LNCaP clone FGC (cell line): ENCODE measurements at regions not wholly inside any gene's neighbourhood (a gene's known extent, or its start where the extent isn't known, plus 50 kb on each side); places are given as distances from the start of the nearest gene placed in this dataset.

Experiments
- DNase-seq: peaks from one replicate; pipeline ENCODE4 v3.0.0-alpha.2; 2011; ENCODE audit warnings: low read depth
- H3K4me3 ChIP-seq: 2 replicates; pipeline ENCODE4 v1.5.1; 2011; ENCODE audit warnings: mild to moderate bottlenecking, low read depth, low read length, control low read depth
- TF ChIP-seq, protein P1 (sequence below): IDR thresholded peaks from 2 replicates; pipeline ENCODE4 v1.5.1; 2012; ENCODE audit warnings: mild to moderate bottlenecking; ENCODE audit not compliant: control insufficient read depth, insufficient read depth; ENCODE audit errors: extremely low read depth

DNA sequence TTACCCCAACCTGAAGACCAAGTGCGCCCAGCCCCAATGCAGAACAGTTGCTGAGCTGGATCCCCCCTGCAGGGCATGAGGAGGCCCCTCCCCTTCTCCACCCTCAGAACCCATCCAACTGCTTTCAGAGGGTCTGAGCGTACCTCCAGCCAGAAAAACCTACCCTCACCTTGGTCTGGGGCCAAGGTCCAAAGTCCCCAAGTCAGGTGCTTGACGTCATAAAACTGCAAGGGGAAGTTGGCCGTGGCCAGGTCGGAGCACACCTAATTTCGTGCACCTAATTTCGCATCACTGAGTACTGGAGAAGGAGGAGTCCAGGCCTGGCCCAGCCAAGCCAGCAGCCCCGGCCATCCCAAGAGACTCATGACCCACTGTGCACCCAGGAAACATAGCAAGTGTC, 289.8 kb downstream of the CTTN start:
- TF ChIP-seq, protein P1, sequence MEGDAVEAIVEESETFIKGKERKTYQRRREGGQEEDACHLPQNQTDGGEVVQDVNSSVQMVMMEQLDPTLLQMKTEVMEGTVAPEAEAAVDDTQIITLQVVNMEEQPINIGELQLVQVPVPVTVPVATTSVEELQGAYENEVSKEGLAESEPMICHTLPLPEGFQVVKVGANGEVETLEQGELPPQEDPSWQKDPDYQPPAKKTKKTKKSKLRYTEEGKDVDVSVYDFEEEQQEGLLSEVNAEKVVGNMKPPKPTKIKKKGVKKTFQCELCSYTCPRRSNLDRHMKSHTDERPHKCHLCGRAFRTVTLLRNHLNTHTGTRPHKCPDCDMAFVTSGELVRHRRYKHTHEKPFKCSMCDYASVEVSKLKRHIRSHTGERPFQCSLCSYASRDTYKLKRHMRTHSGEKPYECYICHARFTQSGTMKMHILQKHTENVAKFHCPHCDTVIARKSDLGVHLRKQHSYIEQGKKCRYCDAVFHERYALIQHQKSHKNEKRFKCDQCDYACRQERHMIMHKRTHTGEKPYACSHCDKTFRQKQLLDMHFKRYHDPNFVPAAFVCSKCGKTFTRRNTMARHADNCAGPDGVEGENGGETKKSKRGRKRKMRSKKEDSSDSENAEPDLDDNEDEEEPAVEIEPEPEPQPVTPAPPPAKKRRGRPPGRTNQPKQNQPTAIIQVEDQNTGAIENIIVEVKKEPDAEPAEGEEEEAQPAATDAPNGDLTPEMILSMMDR, result no peak
- H3K4me3 ChIP-seq, result no peak overlapping the region
- DNase-seq, result no peak

DNA sequence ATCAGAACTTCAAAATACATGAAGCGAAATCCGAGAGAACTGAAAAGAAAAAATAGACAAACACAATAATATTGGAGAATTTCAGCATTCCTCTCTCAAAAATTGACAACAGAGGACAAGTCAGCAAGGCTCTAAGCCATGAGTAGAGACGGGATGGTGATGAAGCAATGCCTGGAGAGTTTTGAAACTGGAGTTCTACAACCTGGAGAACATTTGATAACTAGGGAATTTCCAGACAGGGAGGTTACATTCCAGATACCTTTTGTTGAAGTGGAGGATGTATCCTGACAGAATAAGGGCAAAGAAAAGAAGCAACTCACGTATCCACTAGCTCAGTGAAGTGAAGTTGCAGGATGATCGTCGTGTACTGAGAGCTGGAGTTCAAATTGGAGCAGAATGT, 291.4 kb downstream of the CTTN start:
- TF ChIP-seq, protein P1, result no peak
- DNase-seq, result no peak
- H3K4me3 ChIP-seq, result no peak overlapping the region

DNA sequence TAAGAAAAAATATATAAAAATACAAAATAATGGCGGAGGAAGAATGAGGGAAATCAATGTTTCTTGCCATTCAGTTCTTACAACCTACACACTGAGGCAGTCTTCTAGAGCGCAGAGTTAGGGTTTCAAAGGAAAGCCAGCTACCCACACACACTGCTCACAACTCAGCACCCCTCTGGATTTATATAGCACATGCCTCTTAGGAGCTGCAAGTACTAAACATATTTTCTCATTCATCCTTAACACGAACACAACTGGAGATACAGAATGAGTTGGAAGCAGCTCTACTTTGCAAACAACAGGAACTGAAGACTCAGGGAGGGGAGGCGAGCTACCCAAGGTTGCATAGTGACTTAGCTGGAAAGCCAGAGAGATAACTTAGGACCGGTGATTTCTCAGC, 293.8 kb downstream of the CTTN start:
- DNase-seq, result no peak
- TF ChIP-seq, protein P1, result no peak
- no peak overlapping the region for H3K4me3 ChIP-seq

DNA sequence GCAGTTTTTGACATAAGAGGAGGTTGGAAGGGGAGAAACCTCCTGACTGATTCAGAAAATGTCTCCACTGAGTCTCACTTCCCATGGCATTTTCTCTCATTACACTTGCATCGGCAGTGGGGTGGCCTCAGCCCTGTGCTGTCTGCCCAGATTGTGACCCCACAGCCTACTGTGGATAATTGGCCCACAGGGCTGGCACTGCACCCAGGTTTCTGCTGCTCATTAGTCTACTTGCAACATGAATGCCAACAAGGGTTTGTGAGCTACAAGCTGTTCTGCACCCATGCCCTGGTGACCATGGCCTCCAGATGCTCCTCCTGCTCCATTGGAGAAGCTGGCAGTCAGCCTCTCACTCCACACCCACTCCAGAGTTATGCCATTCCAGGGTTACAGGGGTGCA, 296.0 kb downstream of the CTTN start:
- DNase-seq, result no peak
- TF ChIP-seq, protein P1, result no peak
- no peak overlapping the region for H3K4me3 ChIP-seq

DNA sequence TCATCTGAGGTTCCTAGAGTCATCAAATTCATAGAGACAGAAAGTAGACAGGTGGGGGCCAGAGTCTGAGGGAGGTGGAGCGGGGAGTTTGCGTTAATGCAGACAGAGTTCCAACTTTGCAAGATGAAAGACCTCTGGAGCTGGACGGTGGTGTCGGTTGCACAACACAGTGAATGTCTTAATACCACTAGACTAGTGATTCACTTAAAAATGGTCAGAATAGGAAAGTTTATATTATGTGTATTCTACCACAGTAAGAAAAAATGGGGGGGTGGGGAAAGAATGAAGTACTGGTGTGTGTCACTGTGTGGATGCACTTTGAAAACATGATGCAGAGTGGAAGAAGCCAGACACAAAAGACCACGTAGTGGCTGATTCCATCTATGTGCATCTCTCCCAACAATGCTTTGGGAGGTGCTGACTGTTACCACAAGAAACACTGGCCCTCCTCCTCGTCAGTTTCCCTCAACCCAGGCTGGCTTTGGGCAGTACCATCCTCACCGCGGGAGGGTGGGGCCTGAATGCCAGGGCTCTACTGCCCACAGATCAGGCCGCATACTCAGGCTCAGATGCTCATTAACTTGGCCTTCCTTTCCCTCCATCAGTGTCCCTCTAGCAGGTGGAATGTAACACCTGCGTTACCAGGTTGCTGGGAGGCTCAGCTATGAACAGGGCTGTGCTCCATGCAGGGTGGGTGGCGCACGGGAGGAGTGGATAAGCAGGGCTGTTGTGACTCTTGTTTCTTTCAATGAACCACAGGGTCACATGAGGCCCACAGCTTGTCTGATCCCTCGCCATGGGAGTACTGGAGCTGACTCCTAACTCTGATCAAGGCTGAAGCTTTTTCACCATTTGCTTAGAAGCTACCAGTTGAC, 297.0 kb downstream of the CTTN start:
- no peak for DNase-seq
- H3K4me3 ChIP-seq, result no peak overlapping the region
- TF ChIP-seq, protein P1, result no peak

DNA sequence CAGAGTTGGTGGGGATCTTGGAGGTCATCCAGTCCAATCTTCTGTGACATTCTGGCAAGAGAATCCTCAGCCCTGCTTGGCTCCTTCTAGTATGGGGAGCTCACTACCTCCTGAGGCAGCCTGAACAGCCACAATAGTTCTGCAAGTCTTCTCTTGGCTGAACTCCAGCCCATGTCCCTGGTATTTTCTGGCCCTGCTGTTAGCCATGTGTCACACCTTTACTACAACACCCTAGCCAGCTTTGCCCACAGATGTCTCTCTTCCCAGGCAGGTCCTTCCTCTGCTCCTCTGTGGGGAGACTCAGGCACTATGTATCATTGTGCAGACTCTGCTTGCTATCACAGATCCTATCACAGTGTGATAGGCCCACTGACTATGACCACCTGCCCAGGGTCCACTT, 297.7 kb downstream of the CTTN start:
- DNase-seq, result no peak
- TF ChIP-seq, protein P1, result no peak
- H3K4me3 ChIP-seq, result no peak overlapping the region

DNA sequence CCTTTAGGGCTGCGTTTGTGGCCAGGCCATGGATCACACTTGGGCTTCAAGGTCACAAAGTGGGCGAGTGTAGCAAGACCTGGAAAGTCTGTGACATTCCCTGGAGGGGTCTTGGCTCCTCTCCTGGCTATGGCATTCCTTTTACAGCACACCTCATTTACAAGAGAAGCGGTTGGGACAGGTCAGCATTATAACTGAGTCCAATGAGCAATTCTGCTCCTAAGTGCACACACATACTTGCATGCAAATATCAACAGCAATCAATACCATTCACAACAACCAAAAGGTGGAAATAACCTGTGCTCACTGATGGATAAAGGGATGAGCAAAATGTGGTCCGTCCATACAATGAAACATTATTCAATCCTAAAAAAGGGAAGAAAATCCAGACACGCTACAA, 298.2 kb downstream of the CTTN start:
- no peak for DNase-seq
- no peak overlapping the region for H3K4me3 ChIP-seq
- TF ChIP-seq, protein P1, result no peak
